ENCODE measurements at regions not wholly inside any gene's neighbourhood (a gene's known extent, or its start where the extent isn't known, plus 50 kb on each side); places are given as distances from the start of the nearest gene placed in this dataset.

GRCh38 chr1:112790920-112791722, 76.0 kb upstream of the PPM1J start:
- TF ChIP-seq CTCF (IDR thresholded peaks at IDR 0.05): no peak
- TF ChIP-seq POLR2AphosphoS5 (IDR thresholded peaks at IDR 0.05): no peak
- TF ChIP-seq EP300 (IDR thresholded peaks at IDR 0.05): no peak

Measured in suprapubic skin (tissue), 4 donors.